Loucy (cell line): ENCODE measurements at regions not wholly inside any gene's neighbourhood (a gene's known extent, or its start where the extent isn't known, plus 50 kb on each side); places are given as distances from the start of the nearest gene placed in this dataset.

Experiments
- H2AFZ ChIP-seq: fragments of 200-600 bp; sonication (generic); 2 replicates; pipeline ENCODE4 v1.6.0; 2016; ENCODE audit warnings: antibody characterized with exemption, mild to moderate bottlenecking, low read length, moderate library complexity
- H3F3A ChIP-seq: fragments of 200-600 bp; 2 replicates; pipeline ENCODE4 v1.6.0; 2016; ENCODE audit warnings: antibody characterized with exemption, low read depth, mild to moderate bottlenecking
- H3K27me3 ChIP-seq: fragments of 200-600 bp; sonication (generic); 2 replicates; pipeline ENCODE4 v1.6.1; 2014; ENCODE audit warnings: low read length, mild to moderate bottlenecking; ENCODE audit not compliant: insufficient read depth, poor library complexity, severe bottlenecking
- H3K36me3 ChIP-seq: fragments of 200-600 bp; sonication (generic); 2 replicates; pipeline ENCODE4 v1.6.1; 2016; ENCODE audit warnings: low read length; ENCODE audit not compliant: insufficient read depth
- H3K4me1 ChIP-seq: fragments of 200-600 bp; sonication (generic); 2 replicates; pipeline ENCODE4 v1.5.1; 2014; ENCODE audit warnings: low read length, mild to moderate bottlenecking; ENCODE audit not compliant: insufficient read depth, poor library complexity, severe bottlenecking
- H3K4me2 ChIP-seq: fragments of 200-600 bp; sonication (generic); 2 replicates; pipeline ENCODE4 v1.6.0; 2014; ENCODE audit warnings: antibody characterized with exemption, low read length, low read depth, mild to moderate bottlenecking; ENCODE audit not compliant: poor library complexity, severe bottlenecking
- H3K4me3 ChIP-seq: fragments of 200-600 bp; sonication (generic); 2 replicates; pipeline ENCODE4 v1.5.1; 2014; ENCODE audit warnings: low read length, mild to moderate bottlenecking, mixed read lengths; ENCODE audit not compliant: poor library complexity, severe bottlenecking
- H3K79me2 ChIP-seq: fragments of 200-600 bp; sonication (generic); 2 replicates; pipeline ENCODE4 v1.6.1; 2014; ENCODE audit warnings: low read length; ENCODE audit not compliant: insufficient read depth
- H3K9ac ChIP-seq: fragments of 200-600 bp; sonication (generic); 2 replicates; pipeline ENCODE4 v1.6.0; 2014; ENCODE audit warnings: mild to moderate bottlenecking, low read depth, low read length, moderate library complexity; ENCODE audit not compliant: poor library complexity, severe bottlenecking
- H3K9me2 ChIP-seq: fragments of 200-600 bp; sonication (generic); replicated peaks from 2 replicates; pipeline ENCODE4 v1.6.1; 2016; ENCODE audit warnings: low read depth, low read length, mixed read lengths
- H3K9me3 ChIP-seq: fragments of 200-600 bp; sonication (generic); 2 replicates; pipeline ENCODE4 v1.6.1; 2014; ENCODE audit warnings: mild to moderate bottlenecking, antibody characterized with exemption, low read length, low read depth; ENCODE audit not compliant: insufficient read depth
- H4K20me1 ChIP-seq: fragments of 200-600 bp; sonication (generic); 2 replicates; pipeline ENCODE4 v1.6.0; 2014; ENCODE audit warnings: antibody characterized with exemption, low read length, mild to moderate bottlenecking; ENCODE audit not compliant: insufficient read depth, poor library complexity, severe bottlenecking
- EZH2phosphoT487 ChIP-seq: fragments of 200-600 bp; IDR thresholded peaks from 2 replicates; pipeline ENCODE4 v1.6.1; 2018; ENCODE audit warnings: antibody characterized with exemption, mild to moderate bottlenecking, moderate library complexity, borderline replicate concordance
- TF ChIP-seq, protein P1 (sequence below): fragments of 200-600 bp; sonication (generic); conservative IDR thresholded peaks from 2 replicates; pipeline ENCODE4 v1.5.1; 2014; ENCODE audit warnings: mild to moderate bottlenecking, antibody characterized with exemption, low read length

GRCh38 chr13:40311356-40312101 lies 354.9 kb downstream of the FOXO1 start:
- H3K9me3 ChIP-seq: peaks cover under 1% of the 10 kb centered on the region; the same call in 1 of the 2 replicates
- H3K9me2 ChIP-seq: no peaks in the 10 kb centered on the region
- H4K20me1 ChIP-seq: no peaks in the 10 kb centered on the region
- H3K27me3 ChIP-seq: no peaks in the 10 kb centered on the region
- H3K4me1 ChIP-seq: no peaks in the 10 kb centered on the region
- H3F3A ChIP-seq: no peaks in the 10 kb centered on the region
- no peaks in the 10 kb centered on the region for H3K79me2 ChIP-seq
- H3K9ac ChIP-seq: no peak overlapping the region
- no peak overlapping the region for H2AFZ ChIP-seq
- no peak overlapping the region for H3K4me3 ChIP-seq
- TF ChIP-seq EZH2phosphoT487: no peak
- TF ChIP-seq, protein P1, sequence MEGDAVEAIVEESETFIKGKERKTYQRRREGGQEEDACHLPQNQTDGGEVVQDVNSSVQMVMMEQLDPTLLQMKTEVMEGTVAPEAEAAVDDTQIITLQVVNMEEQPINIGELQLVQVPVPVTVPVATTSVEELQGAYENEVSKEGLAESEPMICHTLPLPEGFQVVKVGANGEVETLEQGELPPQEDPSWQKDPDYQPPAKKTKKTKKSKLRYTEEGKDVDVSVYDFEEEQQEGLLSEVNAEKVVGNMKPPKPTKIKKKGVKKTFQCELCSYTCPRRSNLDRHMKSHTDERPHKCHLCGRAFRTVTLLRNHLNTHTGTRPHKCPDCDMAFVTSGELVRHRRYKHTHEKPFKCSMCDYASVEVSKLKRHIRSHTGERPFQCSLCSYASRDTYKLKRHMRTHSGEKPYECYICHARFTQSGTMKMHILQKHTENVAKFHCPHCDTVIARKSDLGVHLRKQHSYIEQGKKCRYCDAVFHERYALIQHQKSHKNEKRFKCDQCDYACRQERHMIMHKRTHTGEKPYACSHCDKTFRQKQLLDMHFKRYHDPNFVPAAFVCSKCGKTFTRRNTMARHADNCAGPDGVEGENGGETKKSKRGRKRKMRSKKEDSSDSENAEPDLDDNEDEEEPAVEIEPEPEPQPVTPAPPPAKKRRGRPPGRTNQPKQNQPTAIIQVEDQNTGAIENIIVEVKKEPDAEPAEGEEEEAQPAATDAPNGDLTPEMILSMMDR: no peak
- H3K36me3 ChIP-seq: no peaks in the 10 kb centered on the region
- no peak overlapping the region for H3K4me2 ChIP-seq

- Histone ChIP-seq H3F3A (no peaks in the 10 kb centered on the region), H3K4me3 (no peak overlapping the region)
These were observed 352.9 kb downstream of the FOXO1 start for GRCh38 chr13:40313269-40314200.

DNA sequence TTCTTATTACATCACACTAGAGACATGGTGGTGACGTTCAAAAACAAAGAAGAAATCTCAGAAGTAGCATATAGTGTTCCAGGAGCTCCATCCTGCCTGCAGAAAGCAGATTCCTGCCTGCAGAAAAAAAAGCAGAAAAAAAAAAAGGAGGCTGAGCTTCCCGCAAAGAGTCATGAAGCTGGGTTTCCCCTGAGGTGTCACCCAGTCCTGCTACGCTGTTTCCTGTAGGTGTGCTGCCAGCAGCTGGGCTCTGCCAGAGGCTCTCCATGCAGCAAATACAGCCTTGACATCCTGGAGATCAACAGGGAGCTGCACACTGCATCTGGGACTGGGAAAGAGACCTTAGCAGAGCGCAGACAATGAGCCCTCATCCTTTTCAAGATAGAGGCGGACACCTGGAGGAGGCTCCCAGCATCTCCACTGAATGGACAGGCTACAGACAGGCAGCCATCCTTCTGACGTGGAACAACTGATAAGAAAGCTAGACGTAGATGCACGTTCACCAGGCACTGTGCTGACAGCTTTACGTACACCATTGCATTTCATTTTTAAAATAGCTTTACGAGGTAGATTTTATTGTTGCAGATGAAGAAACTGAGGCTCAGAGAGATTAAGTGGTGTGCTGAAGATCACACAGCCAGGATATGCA lies 350.9 kb downstream of the FOXO1 start:
- Histone ChIP-seq H3F3A (no peaks in the 10 kb centered on the region), H3K9me2 (no peaks in the 10 kb centered on the region), H4K20me1 (no peaks in the 10 kb centered on the region), H3K4me2 (no peak overlapping the region), H3K36me3 (no peaks in the 10 kb centered on the region), H3K9me3 (no peaks in the 10 kb centered on the region), H3K4me3 (no peak overlapping the region), H3K4me1 (peaks cover 13% of the 10 kb centered on the region), H3K27me3 (no peaks in the 10 kb centered on the region), H3K9ac (no peak overlapping the region), H2AFZ (no peak overlapping the region), H3K79me2 (no peaks in the 10 kb centered on the region)
- TF ChIP-seq, protein P1: no peak
- no peak for TF ChIP-seq EZH2phosphoT487

More at GRCh38 chr13:40313269-40314200, 352.9 kb downstream of the FOXO1 start:
- Histone ChIP-seq H2AFZ (no peak overlapping the region), H4K20me1 (no peaks in the 10 kb centered on the region), H3K79me2 (no peaks in the 10 kb centered on the region), H3K27me3 (no peaks in the 10 kb centered on the region), H3K4me2 (no peak overlapping the region), H3K9me3 (no peaks in the 10 kb centered on the region), H3K4me1 (peaks cover 7% of the 10 kb centered on the region), H3K9ac (no peak overlapping the region), H3K36me3 (no peaks in the 10 kb centered on the region), H3K9me2 (no peaks in the 10 kb centered on the region)
- TF ChIP-seq EZH2phosphoT487: no peak
- TF ChIP-seq, protein P1: no peak
